ENCODE measurements at regions not wholly inside any gene's neighbourhood (a gene's known extent, or its start where the extent isn't known, plus 50 kb on each side); places are given as distances from the start of the nearest gene placed in this dataset.

GRCh38 chr22:22711532-22711913 lies 67.1 kb downstream of the GGTLC2 start:
- TF ChIP-seq CTCF (IDR thresholded peaks at IDR 0.05; ENCODE audit: low read depth, low read length), result no peak
- TF ChIP-seq MAX (IDR thresholded peaks at IDR 0.05; ENCODE audit: low read depth, low read length), result no peak
- TF ChIP-seq POLR2A (IDR thresholded peaks at IDR 0.05; ENCODE audit: extremely low read depth, insufficient read length), result no peak
